ENCODE measurements at regions not wholly inside any gene's neighbourhood (a gene's known extent, or its start where the extent isn't known, plus 50 kb on each side); places are given as distances from the start of the nearest gene placed in this dataset.

- DNase-seq = no peak
Observed at GRCh38 chr2:8067784-8068336, 614.0 kb upstream of the ID2 start.

- no peak for DNase-seq
Observed at GRCh38 chr2:8072907-8073306, 608.9 kb upstream of the ID2 start.

DNA sequence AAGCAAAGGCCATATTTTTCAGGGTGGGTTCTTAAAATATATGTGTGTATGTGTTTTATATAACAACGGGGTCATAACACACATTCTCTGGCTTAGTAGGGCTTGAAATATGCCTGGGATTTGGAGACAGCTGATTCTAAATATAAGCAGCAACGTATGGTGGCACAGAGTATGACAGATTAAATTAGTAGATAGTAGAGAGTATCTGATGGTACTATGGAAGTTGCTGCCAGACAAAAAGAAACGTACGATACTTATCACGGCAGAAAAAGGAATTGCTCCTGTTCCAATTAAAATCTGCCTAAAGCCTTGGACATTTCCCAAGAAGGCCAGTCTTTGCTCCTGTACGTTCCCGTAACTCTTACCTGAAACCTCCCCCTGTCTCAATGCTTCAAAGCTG lies 607.9 kb upstream of the ID2 start:
- DNase-seq = no peak

GRCh38 chr2:8076448-8077342 lies 605.2 kb upstream of the ID2 start:
- DNase-seq = no peak

DNA sequence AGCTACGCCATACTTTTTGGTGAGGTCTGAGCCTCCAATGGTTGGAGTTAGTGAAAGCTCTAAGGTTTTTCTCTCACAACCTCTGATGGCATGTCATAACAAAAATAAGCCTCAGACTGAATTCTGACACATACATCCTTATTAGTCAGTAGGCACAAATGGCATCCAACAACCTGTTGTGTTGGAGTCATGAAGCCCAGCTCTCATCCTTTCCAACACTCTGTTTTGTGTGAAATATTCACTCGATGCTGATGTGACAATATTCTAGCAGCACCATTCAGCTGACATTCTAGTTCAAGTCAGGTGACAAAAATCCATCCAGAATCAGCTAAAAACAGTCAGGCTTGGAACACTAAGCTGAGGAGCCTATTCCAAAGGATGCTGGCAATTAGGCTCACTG lies 603.2 kb upstream of the ID2 start:
- no peak for DNase-seq

DNA sequence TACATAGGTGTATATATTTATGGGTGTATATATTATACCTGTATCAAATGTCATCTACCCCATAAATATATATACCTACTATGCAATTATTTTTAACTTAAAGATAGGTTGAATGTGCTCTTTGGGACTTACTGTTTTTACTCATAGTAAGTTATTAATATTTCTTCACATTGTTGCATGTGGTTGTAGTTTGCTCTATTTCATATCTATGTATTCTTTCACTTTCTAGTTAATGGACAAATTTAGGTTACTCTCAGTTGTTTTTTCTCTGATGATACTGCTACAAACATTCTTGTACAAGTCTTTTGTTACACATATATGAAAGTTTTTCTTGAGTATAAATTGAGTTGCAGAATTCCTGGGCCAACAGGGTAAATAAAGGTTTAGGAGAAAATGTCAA lies 601.8 kb upstream of the ID2 start:
- no peak for DNase-seq

- DNase-seq = no peak
Observed at GRCh38 chr2:8081130-8081529, 600.7 kb upstream of the ID2 start.

DNA sequence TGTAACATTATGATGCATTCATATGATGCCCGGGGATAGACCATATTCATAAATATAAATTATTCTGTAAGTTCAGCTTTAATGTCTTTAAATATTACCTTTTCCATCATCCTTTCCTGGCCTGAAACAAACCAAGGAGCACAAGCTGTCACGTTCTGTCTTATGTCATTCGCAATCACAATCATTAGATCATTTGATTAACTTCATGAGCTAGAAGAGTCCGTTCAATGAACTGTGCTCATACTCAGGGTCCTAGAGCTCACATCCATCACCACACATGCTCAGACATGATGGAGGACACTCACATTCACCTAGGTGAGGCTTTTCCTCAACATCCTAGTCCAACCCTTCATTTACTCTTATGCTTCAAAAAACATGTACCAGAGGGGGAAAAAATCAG lies 599.0 kb upstream of the ID2 start:
- DNase-seq = no peak

DNA sequence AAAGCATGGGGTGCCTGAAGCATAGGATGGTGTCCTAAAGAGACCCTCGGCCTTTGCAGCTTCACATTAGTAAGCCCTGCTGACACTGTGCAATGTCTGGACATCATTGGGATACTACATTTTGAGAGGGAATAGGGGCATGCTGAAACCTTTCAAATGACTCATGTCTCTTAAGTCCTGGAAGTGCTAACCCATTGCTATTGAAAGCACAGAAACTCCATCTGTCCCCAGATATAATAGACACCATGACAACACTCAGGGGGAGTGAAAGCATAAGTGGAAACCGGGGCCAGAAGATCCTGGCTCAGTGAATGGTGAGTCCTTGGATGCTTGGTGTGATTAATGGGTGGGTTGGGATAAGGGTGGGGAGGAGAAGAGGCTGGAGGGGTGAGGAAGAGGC lies 595.5 kb upstream of the ID2 start:
- no peak for DNase-seq

DNA sequence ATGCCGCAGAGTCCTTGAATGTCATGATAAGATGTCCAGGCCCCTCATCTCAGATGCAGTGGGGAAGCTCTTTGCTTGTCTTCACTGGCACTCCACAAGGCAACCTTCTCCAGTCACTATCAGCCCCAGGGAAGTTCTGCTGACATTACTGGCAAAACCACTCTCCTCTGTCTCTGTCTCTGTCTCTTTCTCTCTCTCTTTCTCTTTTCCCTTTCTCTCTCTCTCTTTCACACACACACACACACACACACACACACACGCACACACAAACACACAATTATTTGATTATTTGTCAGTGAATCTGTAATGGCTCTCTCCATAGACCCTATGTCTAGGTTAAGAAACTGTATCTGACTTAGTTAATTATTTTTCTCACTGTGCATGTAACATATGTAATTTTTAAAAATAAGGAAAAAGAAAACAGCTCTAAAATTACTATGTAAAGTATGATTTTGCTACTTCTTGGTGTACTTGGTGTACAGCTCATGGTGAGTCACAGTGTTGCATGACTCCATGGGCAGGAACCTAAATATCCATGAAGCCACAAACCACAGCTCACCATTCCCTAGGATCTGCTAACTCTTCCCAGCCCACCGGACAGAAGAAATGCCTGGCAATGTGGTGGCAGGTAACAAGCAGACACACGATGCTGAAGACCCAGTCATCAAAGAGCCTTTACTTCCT lies 594.9 kb upstream of the ID2 start:
- no peak for DNase-seq

DNA sequence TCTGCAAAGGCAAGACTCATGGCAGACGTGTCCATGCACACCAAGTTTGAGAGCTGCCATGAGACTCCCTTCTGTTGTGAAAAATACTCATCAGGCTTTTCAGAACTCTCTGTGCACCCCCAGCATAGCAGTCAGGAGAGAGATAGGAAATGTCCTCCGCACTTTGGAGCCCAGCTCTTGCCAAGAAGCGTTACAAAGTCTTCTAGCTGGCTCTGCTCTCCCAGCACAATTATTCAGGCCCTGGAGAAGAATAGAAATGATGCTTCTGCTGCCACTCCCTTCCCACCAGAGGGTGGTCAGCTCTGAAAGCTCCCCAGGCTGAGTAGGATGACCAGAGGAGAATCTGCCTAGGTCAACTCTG lies 594.4 kb upstream of the ID2 start:
- no peak for DNase-seq

DNA sequence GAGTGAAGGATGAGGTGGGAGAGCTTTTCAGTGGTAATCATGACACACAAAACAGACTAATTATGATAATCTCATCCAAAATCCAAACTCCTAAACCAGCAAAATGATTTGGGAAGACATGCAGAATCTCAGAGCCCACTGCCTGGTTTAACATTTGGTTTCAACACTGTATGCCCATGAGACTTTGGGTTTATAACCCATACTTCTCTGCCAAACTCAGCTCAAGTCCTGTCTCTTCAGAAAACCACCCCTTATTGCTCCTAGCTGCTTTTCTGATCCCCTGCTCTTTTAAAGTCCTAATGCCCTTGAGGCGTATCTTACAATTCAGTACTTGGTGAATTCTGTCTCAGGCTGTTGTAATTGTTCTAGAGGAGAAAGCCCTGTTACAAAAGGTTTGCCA lies 593.0 kb upstream of the ID2 start:
- no peak for DNase-seq

- no peak for DNase-seq
Observed at GRCh38 chr2:8089596-8089995, 592.3 kb upstream of the ID2 start.

DNA sequence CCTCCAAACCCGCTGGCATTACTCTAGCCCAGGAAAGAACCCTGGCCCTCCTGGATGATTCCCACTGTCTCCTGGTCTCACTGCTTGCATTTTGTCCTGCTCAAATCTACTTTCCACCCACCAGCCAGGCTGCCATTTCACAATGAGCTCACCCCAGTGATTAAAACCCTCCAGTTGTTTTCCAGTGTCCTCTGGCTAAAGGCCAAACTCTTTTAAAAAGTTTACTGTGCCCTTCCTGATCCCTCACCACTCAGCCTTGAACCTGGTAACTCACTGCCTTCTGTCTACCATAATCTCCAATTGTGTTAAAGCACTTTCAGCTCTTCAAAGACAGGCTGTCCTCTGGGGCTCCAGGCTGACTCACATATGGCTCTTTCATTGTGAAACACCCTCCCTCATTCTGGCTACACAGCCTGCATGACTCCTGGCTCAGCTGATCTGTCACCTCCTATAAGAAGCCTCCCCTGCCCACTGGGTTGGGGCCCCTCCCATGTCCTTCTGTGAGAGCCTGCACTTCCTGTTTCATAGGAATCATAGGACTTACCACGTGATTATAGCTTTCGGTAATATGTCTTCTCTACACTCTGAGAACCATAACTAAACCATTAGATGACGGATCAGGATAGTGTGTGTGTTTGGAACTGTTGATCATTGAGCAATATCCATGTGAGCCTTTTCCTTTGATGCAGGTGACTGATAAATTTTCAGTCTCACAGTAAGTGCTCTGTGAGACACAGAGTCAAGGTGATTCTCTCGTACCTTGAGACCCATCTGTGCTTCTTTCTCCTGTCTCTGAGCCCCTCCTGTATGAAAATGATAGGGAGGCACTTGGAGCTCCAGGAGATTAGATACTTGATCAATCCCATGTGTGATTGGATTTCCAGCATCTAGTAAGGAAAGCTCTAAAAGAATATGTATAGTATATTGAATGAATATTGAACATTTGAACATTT lies 590.8 kb upstream of the ID2 start:
- no peak for DNase-seq

GRCh38 chr2:8094526-8094925 lies 587.3 kb upstream of the ID2 start:
- no peak for DNase-seq

- no peak for DNase-seq
Observed at GRCh38 chr2:8095978-8096377, 585.9 kb upstream of the ID2 start.

DNA sequence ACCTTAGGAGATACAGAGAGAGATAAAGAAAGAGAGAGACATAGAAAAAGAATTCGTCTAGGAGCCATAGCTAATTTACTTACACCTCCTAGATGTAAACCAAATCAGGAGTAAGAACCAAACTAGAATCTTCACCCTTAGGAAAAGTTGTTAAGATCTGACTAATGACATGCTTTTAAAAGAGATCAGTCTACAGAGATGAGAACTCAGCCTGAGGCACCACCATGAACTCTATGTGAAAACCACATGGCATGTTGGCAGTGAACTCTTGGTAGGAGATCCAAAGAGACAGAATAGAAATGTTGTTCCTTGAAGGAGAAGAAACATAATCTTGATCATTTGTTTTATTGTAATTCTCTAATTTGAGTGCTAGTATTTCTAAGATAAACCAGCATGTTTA lies 585.4 kb upstream of the ID2 start:
- no peak for DNase-seq

DNA sequence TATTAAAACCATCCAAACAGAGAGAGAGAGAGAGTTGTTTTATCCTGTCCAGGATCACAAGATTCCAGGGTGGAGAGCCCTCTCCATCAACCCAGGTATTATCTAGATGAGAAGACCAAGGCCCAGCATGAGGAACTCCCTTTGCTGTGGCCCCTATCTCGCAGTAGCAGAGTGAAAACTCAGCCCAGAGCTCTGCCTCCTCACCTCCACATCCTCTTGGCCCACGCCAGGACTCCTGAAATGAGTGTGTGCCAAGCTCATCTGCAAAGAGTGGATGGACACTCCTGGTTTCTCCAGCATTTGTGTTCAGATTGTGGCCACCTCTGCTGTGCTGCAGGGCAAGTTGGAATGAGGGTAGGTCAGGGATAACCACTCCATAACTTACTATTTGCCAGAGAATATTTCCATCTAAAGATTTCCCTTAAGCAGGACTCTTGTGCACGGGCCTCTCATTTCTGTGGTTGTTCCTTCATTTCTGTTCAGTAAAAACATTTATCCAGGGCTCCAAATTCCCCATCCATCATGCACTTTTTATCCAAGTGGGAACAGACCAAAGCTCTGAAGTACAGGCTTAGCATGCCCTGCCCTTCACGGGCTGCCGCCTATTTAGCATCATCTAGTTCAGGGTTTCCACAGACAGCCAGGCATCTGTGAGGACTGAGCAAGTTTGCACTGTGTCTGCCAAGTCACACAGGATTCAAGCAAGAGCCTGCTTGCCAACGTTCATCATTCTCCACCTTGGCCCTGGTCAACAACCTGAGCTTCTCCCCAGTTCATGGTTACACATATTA lies 583.2 kb upstream of the ID2 start:
- DNase-seq = no peak

DNA sequence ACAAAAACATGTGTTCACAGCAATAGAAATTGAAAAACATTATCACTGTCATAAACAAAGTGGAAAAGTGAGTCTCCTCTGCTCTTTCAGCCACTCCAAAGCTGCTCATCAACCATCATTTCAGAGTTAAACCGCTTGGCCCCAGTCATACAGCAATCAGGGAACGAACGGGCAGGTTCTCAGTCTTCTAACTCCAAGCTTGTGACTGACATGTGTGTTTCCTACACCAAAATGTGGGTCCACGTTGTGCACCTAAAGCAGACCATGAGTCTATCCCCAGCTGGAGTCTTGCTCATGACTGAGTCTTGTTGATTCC lies 582.6 kb upstream of the ID2 start:
- DNase-seq = no peak

DNA sequence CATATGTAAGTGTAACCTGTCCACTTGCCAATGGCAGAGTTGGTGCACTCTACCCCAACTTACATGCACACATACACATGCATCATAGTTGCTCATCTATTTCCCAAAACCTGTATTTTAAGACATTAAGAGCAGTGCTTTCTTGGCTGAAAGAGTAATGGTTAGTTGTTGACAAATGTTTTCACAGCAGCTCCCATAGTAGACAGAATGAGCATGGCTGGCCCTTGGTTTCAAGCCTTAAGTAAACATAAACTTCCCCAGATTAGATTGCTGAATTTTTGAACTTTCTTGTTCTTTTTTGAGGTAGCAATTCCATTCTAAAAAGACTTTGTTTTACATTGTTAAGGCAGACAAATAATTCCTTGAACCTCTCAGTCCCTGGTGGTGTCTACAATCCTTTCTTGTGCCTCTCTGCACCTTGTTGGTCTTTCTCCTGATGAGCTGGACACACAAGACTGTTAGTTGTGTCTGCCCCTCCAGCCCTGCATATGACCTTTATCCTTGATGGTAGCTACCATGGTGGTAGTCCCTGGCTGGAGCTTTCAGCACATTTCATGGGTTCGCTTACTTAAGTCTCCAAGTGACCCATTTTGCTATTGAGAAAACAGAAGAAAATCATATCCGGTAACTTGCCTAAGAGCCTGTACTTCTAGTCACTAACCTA lies 580.1 kb upstream of the ID2 start:
- DNase-seq = no peak

DNA sequence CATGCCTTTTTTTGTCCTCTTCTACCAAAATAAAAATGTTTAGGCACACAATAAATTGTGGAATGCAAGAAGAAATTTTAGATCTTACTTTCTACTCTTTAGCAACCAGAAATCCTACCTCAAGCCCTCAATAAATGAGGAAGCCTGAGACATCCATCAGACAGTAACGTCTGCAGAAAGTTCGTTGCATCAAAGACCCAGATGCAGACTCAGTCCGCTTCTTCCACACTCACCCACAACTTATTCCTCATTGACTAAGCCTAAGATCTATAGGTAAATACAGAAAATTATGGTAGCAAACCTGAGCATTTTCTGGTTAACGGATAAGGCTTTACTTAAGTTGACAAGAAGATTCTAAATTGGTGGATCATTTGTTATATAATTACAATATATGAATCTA lies 579.4 kb upstream of the ID2 start:
- DNase-seq = no peak
